Rectal smooth muscle tissue (tissue), 1 donor: ENCODE measurements at regions not wholly inside any gene's neighbourhood (a gene's known extent, or its start where the extent isn't known, plus 50 kb on each side); places are given as distances from the start of the nearest gene placed in this dataset.

Source experiments
- H3K27ac ChIP-seq: one replicate; pipeline ENCODE4 v1.7.0; 2013; ENCODE audit warnings: low read depth, low read length, inconsistent platforms
- H3K27me3 ChIP-seq: one replicate; pipeline ENCODE4 v1.7.0; 2013; ENCODE audit warnings: low read length; ENCODE audit not compliant: control insufficient read depth, insufficient read depth
- H3K36me3 ChIP-seq: one replicate; pipeline ENCODE4 v1.7.0; 2013; ENCODE audit warnings: low read length; ENCODE audit not compliant: control insufficient read depth, insufficient read depth
- H3K4me1 ChIP-seq: one replicate; pipeline ENCODE4 v1.7.0; 2013; ENCODE audit warnings: low read length; ENCODE audit not compliant: control insufficient read depth, insufficient read depth
- H3K4me3 ChIP-seq: one replicate; pipeline ENCODE4 v1.7.0; 2013; ENCODE audit warnings: low read length
- H3K9ac ChIP-seq: one replicate; pipeline ENCODE4 v1.7.0; 2013; ENCODE audit warnings: low read length

DNA sequence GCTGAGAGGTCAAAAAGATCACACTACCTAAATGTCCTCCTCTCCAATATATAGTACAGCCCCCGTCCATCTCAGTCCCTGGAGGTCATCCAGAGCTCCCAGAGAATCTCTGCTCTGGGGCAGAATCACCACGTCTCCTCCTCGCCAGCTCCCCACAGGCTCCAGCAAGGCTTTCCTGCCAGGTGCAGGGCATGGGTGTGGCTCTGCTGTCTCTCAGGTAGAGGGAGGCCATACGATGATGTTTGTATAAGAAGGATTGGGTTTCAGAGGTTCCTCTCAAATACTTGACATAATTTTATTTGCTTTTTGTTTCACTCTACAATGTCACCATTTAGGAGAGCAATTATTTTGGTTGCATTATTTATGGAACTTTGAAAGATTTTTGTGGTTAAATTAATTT is 98.3 kb upstream of the PRSS58 start:
- Histone ChIP-seq H3K36me3 (no peaks in the 10 kb centered on the region), H3K9ac (no peak overlapping the region), H3K4me3 (no peak overlapping the region), H3K27me3 (no peaks in the 10 kb centered on the region), H3K27ac (no peak overlapping the region), H3K4me1 (no peaks in the 10 kb centered on the region)

DNA sequence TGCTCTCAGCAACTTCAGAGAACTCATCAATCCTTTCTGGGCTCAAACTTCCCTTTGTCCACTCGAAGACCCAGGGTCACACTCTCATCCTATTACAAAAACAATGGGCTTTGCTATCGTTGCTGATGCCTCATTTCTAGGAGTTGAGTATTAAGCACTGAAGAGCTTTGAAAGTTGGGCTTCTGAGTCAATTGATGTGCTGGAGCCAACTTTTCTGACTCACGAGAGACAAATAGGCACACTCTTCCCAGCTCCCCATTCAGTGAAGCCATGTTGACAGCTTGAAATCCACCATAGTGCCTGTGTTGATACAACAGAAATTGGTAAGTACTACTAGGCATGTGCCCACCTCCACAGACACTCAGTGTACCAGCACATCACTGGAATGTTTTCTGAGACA is 97.5 kb upstream of the PRSS58 start:
- Histone ChIP-seq H3K36me3 (no peaks in the 10 kb centered on the region), H3K4me3 (no peak overlapping the region), H3K27ac (no peak overlapping the region), H3K27me3 (no peaks in the 10 kb centered on the region), H3K9ac (no peak overlapping the region), H3K4me1 (no peaks in the 10 kb centered on the region)

DNA sequence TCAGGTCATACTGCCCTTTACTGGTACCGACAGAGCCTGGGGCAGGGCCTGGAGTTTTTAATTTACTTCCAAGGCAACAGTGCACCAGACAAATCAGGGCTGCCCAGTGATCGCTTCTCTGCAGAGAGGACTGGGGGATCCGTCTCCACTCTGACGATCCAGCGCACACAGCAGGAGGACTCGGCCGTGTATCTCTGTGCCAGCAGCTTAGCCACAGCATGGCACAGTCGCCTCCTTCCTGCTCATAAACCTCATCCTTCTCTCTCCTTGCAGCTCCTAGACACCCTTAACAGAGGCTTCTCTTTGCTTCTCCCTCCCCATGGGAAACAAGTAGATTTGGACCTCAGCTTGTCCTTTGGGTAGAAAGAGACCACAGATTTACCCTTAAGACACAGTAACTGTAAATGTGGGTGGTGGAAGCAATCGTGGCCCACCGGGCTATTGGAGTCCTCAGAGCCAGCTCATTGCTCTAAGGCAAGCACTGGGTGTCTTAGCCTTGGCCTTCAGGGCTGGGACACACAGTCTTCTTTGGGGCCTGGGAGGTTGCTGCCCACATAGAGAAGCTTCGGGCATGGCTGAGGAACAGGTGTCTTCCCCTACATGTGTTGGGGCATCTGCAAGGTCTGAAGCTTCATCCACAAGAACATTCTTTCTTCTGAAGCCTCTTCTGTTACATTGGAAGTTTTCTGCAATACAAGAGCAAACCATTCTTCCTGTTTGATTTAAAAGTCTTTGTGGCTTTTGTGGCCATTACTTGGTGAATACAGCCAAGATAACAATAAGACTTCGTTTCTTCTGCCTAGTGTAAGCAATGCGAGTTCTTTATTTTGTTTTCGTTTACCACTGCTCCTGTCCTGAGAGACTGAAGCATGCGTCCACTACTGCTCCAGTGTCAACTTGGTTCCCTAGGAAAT is 95.5 kb upstream of the PRSS58 start:
- H3K9ac ChIP-seq = no peak overlapping the region
- H3K27ac ChIP-seq = no peak overlapping the region
- H3K4me3 ChIP-seq = no peak overlapping the region
- no peaks in the 10 kb centered on the region for H3K36me3 ChIP-seq
- no peaks in the 10 kb centered on the region for H3K4me1 ChIP-seq
- no peaks in the 10 kb centered on the region for H3K27me3 ChIP-seq

DNA sequence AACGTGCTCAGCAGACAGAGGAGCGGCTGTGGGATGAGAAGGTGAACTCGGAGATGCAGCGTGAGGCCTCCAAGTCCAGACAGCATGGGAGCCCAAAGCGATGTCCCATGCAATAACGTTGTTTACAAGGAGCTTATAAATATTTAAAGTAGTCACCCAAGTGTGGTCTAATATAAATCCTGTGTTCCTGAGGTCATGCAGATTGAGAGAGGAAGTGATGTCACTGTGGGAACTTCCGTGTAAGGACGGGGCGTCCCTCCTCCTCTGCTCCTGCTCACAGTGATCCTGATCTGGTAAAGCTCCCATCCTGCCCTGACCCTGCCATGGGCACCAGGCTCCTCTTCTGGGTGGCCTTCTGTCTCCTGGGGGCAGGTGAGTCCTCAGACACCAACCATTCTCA is 94.7 kb upstream of the PRSS58 start:
- H3K27me3 ChIP-seq = no peaks in the 10 kb centered on the region
- H3K36me3 ChIP-seq = no peaks in the 10 kb centered on the region
- H3K9ac ChIP-seq = no peak overlapping the region
- H3K27ac ChIP-seq = no peak overlapping the region
- no peaks in the 10 kb centered on the region for H3K4me1 ChIP-seq
- no peak overlapping the region for H3K4me3 ChIP-seq

DNA sequence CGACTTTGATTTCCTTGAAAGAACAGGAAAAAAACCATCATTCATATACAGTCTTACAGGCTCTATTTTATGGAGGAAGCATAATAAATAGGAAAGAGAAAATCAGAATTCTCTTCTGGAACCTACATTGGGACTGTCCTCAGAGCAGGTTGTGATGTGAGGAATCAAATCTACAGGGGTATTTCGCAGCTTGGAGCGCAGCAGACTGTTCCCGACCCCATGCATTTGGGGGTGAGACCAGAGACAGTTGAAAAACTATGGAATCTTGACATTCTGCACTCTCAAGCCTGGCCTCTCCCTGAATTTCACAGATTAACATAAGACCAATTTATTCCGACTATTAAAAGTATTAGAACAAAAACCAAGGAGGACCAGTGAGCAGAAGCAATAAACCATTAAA is 93.3 kb upstream of the PRSS58 start:
- Histone ChIP-seq H3K27me3 (no peaks in the 10 kb centered on the region), H3K36me3 (no peaks in the 10 kb centered on the region), H3K4me3 (no peak overlapping the region), H3K27ac (no peak overlapping the region), H3K9ac (no peak overlapping the region), H3K4me1 (no peaks in the 10 kb centered on the region)

DNA sequence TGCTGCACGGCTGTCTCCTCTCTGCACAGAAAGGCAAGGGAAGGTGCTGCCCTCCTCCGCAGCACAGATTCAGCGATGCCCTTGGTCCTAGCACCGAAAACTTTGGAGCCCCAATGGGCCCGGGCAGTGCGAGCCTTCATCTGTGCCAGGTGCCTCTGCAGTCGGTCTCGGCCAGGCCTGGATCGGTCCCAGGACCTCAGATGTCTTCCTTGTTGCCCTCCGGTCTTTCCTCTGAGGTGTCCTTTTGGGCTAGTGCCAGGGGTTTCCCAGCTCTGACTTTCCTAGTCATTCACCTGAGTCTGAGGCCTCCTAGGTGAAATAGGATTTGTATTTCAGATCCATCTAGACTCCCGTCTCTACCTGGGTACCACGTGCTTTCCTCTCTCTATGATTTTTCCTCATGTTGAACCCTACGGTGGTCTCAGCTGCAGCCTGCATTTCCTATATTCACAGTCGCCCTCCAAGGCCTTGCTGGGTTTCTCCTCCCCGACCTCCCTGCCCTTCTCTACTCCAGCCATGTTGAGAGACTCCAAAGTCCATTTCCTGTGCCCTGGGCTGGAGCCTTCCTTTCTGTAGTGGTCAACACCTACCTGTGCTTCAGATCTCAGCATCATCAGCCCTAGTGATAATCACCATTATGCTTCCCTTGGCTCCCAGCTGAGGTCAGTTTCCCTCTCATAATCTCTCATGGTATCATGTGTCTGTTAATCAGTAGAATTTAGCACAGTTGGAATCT is 92.0 kb upstream of the PRSS58 start:
- H3K27me3 ChIP-seq = no peaks in the 10 kb centered on the region
- no peak overlapping the region for H3K9ac ChIP-seq
- no peak overlapping the region for H3K4me3 ChIP-seq
- no peak overlapping the region for H3K27ac ChIP-seq
- no peaks in the 10 kb centered on the region for H3K4me1 ChIP-seq
- H3K36me3 ChIP-seq = no peaks in the 10 kb centered on the region

DNA sequence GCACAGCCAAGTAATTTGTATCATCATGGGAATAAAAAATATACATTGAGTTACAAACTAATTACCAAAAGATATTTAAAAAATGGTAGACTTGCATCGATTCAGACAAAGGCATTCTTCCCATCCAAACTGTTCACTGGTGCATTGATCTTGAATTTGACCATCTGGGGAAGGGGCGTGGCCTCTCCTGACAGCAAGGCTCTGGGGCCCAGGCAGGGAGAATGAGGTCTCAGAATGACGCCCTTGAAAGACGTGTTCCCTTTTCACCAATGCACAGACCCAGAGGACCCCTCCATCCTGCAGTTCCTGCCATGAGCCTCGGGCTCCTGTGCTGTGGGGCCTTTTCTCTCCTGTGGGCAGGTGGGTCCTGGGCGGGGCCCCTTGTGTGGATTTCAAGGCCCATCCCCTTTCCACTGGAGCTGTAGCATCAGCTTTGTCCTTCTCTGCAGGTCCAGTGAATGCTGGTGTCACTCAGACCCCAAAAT is 91.1 kb upstream of the PRSS58 start:
- no peak overlapping the region for H3K4me3 ChIP-seq
- no peak overlapping the region for H3K27ac ChIP-seq

DNA sequence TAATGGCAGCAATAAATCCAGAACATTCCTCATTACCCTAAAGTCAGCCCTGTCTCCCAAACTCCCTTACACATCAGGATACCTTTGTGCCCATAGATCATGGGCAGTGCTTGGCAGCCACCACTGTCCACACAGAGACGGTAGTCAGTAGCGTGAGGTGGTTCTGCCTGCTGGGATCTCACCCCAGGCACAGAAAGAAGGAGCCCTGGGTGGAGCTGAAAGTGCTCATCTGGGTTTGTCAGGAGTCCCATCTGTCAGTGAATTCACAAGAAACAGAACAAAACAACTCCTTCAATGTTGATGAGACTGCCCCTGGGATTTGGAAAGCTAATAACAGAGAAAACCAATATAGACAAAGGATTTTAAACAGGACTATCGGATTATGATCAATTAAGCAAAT is 90.2 kb upstream of the PRSS58 start:
- Histone ChIP-seq H3K27ac (no peak overlapping the region), H3K9ac (no peak overlapping the region), H3K4me3 (no peak overlapping the region), H3K36me3 (no peaks in the 10 kb centered on the region), H3K4me1 (no peaks in the 10 kb centered on the region), H3K27me3 (no peaks in the 10 kb centered on the region)

More for the DNA sequence above, 91.1 kb upstream of the PRSS58 start:
- no peaks in the 10 kb centered on the region for H3K36me3 ChIP-seq
- no peaks in the 10 kb centered on the region for H3K4me1 ChIP-seq
- H3K9ac ChIP-seq = no peak overlapping the region
- H3K27me3 ChIP-seq = no peaks in the 10 kb centered on the region

DNA sequence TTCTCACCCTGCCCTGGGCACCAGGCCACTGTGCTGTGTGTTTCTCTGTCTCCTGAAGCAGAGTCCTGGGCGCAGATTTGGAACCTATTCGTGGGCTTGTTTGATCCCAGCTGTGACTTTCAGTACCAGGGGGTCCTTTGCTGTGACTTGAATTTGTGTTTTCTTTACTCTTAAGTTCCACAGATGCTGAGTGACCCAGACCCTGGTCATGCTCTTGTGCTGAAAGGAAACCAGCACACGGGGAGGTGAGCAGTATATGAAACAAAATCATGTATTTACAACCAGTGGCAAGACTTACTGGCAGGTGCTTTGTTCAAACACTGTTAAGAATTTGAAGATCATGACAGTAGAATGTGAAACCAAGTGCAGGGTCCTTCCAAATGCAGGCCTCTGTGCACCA is 89.2 kb upstream of the PRSS58 start:
- Histone ChIP-seq H3K27ac (no peak overlapping the region), H3K27me3 (no peaks in the 10 kb centered on the region), H3K9ac (no peak overlapping the region), H3K36me3 (no peaks in the 10 kb centered on the region), H3K4me3 (no peak overlapping the region), H3K4me1 (no peaks in the 10 kb centered on the region)

DNA sequence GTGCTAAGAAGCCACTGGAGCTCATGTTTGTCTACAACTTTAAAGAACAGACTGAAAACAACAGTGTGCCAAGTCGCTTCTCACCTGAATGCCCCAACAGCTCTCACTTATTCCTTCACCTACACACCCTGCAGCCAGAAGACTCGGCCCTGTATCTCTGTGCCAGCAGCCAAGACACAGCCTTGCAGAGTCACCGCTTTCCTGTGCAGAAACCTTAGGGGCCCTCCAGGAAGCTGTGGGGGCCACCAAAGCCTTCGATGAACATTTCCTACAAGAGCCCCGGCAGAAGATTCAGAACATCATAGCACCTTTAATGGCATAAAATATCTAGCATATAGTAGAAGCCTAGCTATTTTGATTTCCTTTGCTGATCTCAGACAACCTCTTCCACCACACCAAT is 88.0 kb upstream of the PRSS58 start:
- Histone ChIP-seq H3K27ac (no peak overlapping the region), H3K4me1 (no peaks in the 10 kb centered on the region)

DNA sequence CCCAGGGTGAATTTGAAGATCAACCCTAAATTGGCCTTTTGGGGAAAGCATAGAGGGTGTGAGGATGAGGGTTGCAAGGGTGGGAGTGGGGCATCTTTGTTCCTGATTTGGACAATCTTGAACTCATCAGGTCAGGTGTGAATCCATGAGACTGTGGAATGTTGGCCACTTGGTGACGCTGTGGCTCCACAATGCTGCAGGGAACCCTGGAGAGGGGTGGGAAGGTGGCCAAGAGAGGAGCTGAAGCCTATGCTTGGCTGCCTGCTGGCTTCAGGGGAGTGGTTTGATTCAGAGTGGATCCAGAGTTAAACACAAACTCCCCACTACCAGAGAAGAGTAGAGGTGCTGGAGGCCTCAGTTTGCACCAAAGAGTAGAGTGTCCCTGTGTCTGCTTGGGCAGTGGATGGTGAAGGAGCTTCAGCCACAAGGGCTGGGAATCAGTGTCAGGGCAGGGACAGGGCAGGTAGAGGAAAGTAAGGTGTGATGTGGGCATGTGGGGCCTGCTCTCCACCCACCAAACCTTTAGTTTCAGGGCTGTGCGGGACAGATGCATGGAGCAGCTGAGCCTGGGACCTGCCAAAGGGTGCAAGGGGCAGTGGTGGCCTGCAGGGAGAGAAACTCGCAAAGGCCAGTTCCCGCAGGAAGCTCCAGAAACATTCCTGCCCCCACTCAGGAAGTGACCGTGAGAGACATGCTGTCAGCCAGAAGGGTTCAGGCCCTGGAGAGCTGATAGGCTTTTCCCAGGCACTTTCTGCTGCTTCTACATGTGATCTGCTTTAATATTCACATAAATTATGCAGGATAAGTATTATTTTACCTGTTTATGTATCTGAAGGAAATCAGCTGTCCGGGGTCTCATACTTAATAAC is 81.0 kb upstream of the PRSS58 start:
- Histone ChIP-seq H3K4me3 (no peak overlapping the region), H3K4me1 (no peaks in the 10 kb centered on the region), H3K36me3 (no peaks in the 10 kb centered on the region), H3K27ac (no peak overlapping the region), H3K9ac (no peak overlapping the region), H3K27me3 (no peaks in the 10 kb centered on the region)

More for the DNA sequence above, 88.0 kb upstream of the PRSS58 start:
- H3K4me3 ChIP-seq = no peak overlapping the region
- H3K27me3 ChIP-seq = no peaks in the 10 kb centered on the region
- no peak overlapping the region for H3K9ac ChIP-seq
- H3K36me3 ChIP-seq = no peaks in the 10 kb centered on the region
